Erythroblast (primary cell): ENCODE measurements at regions not wholly inside any gene's neighbourhood (a gene's known extent, or its start where the extent isn't known, plus 50 kb on each side); places are given as distances from the start of the nearest gene placed in this dataset.

Experiments
- GATA1 ChIP-seq: IDR thresholded peaks from 2 replicates; pipeline ENCODE4 v1.6.1; 2011; ENCODE audit warnings: low read depth, mild to moderate bottlenecking, control low read depth, low read length, moderate library complexity
- POLR2A ChIP-seq: IDR thresholded peaks from 2 replicates; pipeline ENCODE4 v1.6.1; 2011; ENCODE audit warnings: mild to moderate bottlenecking, low read length

GRCh38 chr3:95899911-95900310, 914.5 kb upstream of the EPHA6 start:
- no peak for TF ChIP-seq POLR2A
- TF ChIP-seq GATA1 = no peak
